HL-60 (cell line): ENCODE measurements at regions not wholly inside any gene's neighbourhood (a gene's known extent, or its start where the extent isn't known, plus 50 kb on each side); places are given as distances from the start of the nearest gene placed in this dataset.

Source experiments
- DNase-seq, 2 experiments: peaks; one replicate each; pipeline ENCODE4 v3.0.0-alpha.2; 2010 to 2020; ENCODE audit warnings: low read depth in 1 of 2, low spot score in 1 of 2
- H3K27ac ChIP-seq: fragments of 250-450 bp; sonication (Bioruptor Pico); replicated peaks from 2 replicates; pipeline ENCODE4 v1.5.1; 2020; ENCODE audit warnings: mild to moderate bottlenecking, moderate library complexity
- H3K27me3 ChIP-seq: fragments of 250-450 bp; sonication (Bioruptor Pico); 2 replicates; pipeline ENCODE4 v1.5.1; 2021; ENCODE audit warnings: mild to moderate bottlenecking, moderate library complexity; ENCODE audit not compliant: insufficient read depth, poor library complexity, severe bottlenecking
- H3K4me3 ChIP-seq: replicated peaks from 2 replicates; pipeline ENCODE4 v1.5.1; 2011; ENCODE audit warnings: mild to moderate bottlenecking, control low read depth, low read length; ENCODE audit not compliant: insufficient read depth
- CTCF ChIP-seq: IDR thresholded peaks from one replicate; pipeline ENCODE4 v1.5.1; 2011; ENCODE audit warnings: low read length, control low read depth, inconsistent platforms; ENCODE audit not compliant: insufficient read depth
- GABPA ChIP-seq: IDR thresholded peaks from 2 replicates; pipeline ENCODE4 v1.6.1; 2012; ENCODE audit warnings: low read depth
- POLR2AphosphoS5 ChIP-seq: IDR thresholded peaks from 2 replicates; pipeline ENCODE4 v1.6.1; 2012; ENCODE audit warnings: low read depth
- REST ChIP-seq: IDR thresholded peaks from 2 replicates; pipeline ENCODE4 v1.6.1; 2012; ENCODE audit warnings: low read depth; ENCODE audit not compliant: insufficient replicate concordance
- SPI1 ChIP-seq: IDR thresholded peaks from 2 replicates; pipeline ENCODE4 v1.6.1; 2012; ENCODE audit warnings: low read depth, mild to moderate bottlenecking, borderline replicate concordance

GRCh38 chr13:74018062-74018431 is 116.2 kb downstream of the KLF12 start:
- TF ChIP-seq REST (no peak), SPI1 (no peak), POLR2AphosphoS5 (no peak), CTCF (no peak), GABPA (no peak)
- no peak for DNase-seq
- H3K27ac ChIP-seq = no peak overlapping the region

GRCh38 chr13:74017301-74018061 is 116.7 kb downstream of the KLF12 start:
- DNase-seq = no peak
- TF ChIP-seq CTCF (no peak), SPI1 (no peak), POLR2AphosphoS5 (no peak), GABPA (no peak), REST (no peak)
- Histone ChIP-seq H3K27ac (no peak overlapping the region), H3K4me3 (no peak overlapping the region), H3K27me3 (no peaks in the 10 kb centered on the region)

More at GRCh38 chr13:74018062-74018431, 116.2 kb downstream of the KLF12 start:
- Histone ChIP-seq H3K27me3 (no peaks in the 10 kb centered on the region), H3K4me3 (no peak overlapping the region)

GRCh38 chr13:74015137-74015536 is 119.1 kb downstream of the KLF12 start:
- H3K27me3 ChIP-seq = no peaks in the 10 kb centered on the region
- TF ChIP-seq SPI1 = no peak
- TF ChIP-seq CTCF = no peak
- no peak for TF ChIP-seq GABPA
- TF ChIP-seq POLR2AphosphoS5 = no peak
- no peak for TF ChIP-seq REST
- H3K4me3 ChIP-seq = no peak overlapping the region
- no peak overlapping the region for H3K27ac ChIP-seq
- DNase-seq = no peak
